NCI-H1092 treated with DMSO at 0.1 percent for 48 hours (cell line): ENCODE measurements at regions not wholly inside any gene's neighbourhood (a gene's known extent, or its start where the extent isn't known, plus 50 kb on each side); places are given as distances from the start of the nearest gene placed in this dataset.
"Not testable (repeated sequence)": the region's sequence is repeated elsewhere in the genome, so short reads cannot be mapped to it uniquely, and the experiment has no call there.

Experiments used
- DNase-seq: peaks from one replicate; lab custom pipeline; 2025; lab: John Stamatoyannopoulos, UW

DNA sequence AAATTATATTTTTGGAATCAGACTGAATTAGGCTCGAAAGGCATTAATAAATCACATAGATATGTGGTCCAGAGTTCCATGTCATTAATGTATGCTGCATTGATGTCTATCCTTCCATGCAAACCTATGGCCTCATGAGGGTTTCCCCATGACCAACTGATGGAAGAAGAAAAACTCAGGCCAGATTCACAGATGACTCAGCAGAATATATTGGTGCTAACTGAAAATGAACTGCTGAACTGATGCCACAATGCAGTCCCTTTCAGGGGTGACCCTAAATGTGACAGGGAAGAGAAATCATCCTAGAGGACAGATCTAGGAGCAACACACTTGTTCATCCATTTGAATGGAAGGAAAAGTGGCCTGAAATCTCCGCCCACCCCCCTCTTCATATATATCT lies 110.5 kb upstream of the KCND3 start:
- DNase-seq = no peak

DNA sequence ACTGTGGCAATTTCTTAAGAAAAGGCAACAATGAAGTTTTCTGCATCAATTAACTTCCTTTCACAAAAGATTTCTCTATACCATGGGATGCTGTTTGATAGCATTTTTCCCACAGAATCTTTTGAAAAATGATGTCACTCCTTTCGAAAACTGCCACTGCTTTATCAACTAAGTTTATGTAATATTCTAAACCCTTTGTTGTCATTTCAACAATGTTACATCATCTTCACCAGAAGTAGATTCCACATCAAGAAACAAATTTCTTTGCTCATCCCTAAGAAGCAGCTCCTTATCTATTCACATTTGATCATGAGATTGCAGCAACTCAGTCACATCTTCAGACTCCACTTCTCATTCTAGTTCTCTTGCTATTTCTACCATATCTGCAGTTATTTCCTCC lies 116.1 kb upstream of the KCND3 start:
- no peak for DNase-seq

DNA sequence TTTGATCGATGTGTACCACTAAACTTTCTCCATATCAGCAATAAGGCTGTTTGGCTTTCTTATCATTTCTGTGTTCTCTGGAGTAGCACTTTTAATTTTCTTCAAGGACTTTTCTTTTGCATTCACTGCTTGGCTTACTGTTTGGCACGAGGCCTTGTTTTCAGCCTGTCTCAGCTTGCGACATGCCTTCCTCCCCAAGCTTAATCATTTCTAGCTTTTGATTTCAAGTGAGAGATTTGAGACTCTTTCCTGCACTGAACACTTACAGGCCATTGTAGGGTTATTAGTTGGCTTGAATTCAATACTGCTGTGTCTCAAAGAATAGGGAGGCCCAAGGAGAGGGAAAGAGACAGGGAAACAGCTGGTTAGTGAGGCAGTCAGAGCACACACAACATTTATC lies 120.6 kb upstream of the KCND3 start:
- DNase-seq = no peak

DNA sequence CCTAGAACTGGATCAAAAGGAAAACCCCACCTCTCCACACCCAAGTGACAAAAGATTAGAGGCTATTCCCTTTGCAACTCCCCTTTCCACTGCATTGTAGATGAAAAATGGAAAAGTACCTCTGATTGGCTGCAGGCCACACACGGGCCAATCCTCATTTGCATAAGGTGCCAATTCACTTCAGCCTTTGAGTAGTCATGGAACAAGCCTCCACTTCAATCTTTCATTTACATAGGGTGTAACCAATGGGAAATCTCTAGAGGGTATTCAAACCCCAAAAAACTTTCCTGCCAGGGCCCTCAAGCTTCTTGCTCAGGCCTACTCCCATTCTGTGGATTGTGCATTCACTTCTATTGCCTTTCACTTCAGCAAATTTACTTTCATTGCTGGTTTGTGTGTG lies 122.3 kb upstream of the KCND3 start:
- DNase-seq = no peak

DNA sequence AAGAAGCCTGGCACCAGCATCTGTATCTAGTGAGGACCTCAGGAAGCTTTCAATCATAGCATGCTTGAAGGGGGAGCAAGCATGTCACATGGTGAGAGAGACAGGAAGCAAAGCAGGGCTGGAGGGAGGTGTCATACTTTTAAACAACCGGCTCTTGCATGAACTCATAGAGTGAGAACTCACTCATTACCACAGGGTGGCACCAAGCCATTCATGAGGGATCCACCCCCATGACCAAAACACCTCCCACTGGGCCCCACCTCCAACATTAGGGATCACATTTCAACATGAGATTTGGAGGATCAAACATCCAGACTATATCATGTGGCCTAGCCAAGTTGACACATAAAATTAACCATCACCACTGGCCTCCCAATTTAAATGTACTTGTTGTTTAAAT lies 125.1 kb upstream of the KCND3 start:
- DNase-seq = no peak

DNA sequence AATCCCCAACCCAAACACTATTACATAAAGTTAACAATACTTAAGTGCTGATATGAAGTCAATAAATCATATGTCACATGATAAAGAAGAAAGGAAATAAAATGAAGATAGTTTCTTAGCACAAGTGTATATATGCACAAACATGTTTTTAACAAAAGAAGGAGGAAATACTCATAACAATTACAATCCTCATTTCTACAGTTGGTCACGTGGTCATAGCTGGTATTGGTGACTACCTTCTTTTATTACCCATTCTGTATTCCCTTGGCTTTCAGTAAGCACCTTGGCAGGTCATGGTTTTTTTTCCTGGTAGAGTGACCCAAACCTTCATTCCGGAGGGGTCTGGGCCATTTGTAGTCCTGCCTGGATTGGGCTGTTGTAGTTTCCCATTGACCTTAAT lies 137.1 kb upstream of the KCND3 start:
- no peak for DNase-seq

DNA sequence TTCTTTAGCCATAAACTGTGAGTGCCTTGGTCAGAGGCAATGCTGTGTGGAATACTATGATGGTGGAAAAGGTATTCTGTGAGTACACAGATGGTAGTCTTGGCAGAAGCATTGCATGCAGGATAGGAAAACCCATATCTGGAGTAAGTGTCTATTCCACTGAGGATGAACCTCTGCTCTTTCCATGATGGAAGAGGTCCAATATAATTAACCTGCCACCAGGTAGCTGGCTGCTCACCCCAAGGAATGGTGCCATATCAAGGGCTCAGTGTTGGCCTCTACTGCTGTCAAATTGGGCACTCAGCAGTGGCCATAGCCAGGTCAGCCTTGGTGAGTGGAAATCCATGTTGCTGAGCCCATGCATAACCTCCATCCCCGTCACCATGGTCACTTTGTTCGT lies 138.1 kb upstream of the KCND3 start:
- not testable (repeated sequence) for DNase-seq

DNA sequence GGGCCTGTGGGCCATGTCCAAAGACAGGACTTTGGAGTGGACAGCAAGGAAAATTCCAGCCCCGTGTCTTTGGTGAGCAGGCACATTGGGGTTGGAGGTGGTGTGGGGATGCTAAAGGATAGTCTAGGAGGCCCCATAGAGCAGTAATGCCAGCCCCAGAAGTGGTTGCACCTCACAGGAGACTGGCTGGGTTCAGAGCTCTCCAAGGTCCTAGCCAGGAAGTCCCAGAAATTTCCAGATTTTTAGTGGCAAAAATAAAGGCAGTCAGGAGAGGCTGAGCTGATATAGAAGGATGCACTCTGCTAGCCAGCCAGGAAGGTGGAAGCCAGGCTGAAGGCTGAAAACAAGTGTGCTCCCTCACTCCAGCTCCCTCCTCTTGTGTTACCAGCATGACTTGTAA lies 144.0 kb upstream of the KCND3 start:
- DNase-seq = no peak

DNA sequence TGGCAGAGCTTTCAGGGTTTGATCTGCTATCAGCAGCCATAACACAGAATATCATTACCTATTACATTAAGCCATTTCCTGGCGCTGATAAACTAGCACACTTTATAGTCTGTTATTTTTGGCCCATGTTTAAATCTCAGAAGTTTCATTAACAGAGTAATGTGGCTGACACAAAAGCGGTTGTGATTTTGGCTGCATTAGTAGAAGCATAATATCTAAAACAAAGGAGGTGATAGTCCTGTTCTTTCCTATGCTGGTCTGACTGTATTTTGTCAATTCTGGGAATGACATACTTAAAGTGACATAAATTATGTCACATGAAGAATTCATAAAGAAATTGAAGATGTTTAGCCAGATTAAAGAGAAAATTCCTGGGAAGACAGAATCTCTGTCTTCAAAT lies 151.3 kb upstream of the KCND3 start:
- DNase-seq = no peak

DNA sequence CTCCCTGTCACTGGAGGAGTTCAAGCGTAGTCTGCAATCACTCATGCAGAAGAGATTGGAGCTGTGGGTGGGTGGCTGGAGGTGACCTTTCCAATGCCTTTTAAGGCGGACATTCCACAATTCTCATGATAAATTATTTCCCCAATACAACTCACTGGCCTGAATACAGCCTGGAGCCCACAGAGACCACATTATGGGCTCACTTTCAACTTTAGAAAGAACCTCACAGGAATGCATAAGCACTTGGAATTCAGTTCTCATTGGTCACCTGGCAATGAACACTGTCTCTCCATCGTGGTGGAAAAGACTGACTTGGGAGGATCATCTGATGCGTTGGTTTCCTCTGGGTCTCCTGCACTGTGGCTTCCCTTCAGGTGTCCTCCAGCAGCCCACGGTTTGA lies 151.8 kb upstream of the KCND3 start:
- DNase-seq = no peak

DNA sequence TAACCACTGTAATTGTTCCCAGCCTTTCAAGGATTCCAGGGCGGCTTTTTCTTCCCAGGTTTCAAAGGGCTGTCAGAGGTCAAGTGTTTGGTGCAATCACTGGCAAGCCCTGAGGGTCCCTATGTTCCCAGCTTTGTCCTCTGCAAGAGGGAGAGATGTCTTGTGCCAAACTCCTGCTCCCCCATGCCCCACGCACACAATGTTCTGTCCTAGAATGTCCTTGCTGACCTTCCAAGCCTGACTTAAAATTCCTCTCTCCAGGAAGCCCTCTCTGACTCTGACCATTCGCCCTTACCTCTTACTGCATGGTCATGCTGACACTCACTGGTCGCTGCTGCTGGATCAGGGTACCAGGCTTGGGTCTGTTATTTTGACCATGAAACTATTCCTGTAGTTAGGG lies 152.5 kb upstream of the KCND3 start:
- DNase-seq = no peak

DNA sequence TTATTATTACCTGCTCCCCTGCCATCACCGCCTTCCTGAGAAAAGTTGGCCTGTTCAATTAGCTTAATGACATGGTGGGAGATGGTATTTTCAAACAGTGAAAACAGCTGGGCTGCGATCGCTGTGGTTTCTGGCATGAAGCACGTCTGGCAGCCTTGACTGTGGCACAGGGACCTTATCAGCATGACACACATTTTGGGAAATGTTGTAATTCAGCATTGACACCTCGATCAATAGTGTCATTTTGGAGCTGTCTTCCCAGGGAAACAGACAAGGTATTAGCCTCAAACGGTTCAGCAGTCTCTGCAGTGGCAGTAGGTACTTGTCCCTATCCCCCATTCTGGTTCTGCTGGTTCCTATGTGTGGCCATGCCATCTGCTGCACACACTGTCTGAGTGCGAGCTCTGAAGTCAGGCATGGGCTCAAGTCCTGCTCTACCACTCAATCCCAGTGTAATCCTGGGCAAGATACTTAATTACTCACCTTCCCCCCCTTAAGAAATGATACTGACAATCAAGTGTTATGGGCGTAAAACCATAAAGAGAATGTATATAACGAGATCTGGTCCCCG lies 154.5 kb upstream of the KCND3 start:
- no peak for DNase-seq

DNA sequence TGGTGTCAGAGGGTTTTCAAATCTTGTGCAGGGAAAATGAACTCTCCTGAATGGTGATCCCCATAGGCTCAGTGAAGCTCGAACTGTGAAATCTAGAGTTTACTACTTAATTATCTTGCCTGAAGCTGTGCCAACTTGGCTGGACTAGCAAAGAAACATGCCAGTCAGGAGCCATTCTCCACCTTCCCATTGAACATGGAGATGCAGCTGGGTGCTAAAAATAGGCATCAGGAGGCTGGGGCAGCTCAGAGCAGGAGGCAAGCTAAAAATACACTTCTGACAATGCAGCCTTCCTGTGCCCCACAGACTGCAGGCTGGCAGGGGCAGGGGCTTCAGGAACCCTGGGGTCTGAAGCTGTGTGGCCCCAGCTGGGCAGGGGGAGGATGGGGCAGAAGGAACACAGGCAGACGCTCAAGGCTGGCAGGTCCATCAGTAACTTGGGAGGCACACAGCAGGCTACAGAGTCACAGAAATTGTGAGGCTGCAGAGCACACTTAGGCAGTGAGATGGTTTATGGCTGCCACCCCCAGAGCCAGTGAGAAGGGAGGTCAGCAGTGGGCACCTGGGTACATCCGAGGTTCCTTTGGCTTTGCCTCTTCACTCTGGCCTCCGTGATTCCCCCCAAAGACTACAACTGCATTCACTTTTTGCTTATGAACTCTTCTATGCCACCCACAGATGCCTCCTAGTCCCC lies 155.4 kb upstream of the KCND3 start:
- DNase-seq = peak; percentile 23

DNA sequence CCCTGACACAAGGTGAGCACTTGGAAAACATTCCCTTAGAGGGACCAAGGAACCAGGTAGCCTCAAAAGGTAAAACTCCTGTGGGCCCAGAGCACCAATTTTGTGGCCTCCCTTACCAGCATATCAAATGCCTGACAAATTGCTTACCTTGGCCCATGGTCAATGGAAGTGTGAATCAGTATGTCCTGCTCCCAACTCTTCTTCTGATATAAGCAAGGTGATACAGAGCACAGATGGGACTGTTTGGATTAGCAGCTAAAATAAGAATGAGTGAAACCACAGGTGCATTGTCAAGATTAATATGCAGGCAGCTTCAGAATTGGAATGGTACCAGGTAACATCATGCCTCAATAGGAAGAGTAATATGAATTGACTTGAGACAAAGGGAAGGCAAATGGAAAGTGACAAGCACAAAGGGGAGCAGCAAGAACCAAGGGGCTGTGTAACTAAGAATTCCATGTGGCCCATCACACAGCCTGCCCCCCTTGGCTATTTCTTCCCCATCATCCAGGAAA lies 156.8 kb upstream of the KCND3 start:
- peak; percentile 46 for DNase-seq

DNA sequence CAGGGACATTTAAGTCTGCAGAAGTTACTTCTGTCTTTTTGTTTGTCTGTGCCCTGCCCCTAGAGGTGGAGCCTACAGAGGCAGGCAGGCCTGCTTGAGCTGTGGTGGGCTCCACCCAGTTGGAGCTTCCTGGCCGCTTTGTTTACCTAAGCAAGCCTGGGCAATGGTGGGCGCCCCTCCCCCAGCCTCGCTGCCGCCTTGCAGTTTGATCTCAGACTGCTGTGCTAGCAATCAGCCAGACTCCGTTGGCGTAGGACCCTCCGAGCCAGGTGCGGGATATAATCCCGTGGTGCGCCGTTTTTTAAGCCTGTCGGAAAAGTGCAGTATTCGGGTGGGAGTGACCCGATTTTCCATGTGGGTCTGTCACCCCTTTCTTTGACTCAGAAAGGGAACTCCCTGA lies 170.7 kb upstream of the KCND3 start:
- not testable (repeated sequence) for DNase-seq

DNA sequence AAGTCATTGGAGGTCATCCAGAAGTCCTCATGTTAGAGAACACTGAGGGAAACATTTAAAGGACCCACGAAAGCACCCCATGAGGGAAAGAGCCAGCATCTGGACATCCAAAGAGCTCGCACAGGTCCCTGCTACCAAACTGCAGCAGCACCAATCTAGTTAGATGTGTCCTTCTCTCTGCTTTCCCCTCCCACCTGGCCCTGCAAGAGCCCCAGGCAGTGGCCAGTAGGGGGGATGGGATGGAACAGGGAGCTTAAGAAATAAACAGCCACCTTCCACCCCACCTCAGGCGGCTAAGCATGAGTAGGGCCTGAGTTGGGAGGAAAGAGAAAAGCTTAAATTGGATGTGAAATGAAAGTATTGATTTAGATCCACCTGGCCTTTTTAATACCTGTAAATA lies 175.9 kb upstream of the KCND3 start:
- no peak for DNase-seq

DNA sequence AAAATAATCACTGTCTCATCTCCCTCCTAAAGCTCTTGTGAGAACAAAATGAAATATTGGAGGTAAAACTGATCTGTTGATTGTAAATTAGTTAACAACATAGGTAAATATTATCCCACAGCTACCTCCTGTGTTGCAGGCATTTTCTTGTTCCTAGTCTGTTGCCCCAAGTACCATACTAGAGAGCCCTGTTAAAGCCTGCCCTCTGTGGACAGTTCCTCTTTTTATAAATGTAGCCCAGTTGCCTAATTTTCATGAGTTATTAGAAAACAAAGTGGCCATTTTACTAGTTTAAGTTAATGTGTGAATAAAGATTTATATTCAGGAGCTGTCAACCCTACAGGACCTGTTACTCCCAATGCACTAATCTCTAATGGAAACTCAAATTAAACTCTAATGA lies 180.0 kb upstream of the KCND3 start:
- no peak for DNase-seq

DNA sequence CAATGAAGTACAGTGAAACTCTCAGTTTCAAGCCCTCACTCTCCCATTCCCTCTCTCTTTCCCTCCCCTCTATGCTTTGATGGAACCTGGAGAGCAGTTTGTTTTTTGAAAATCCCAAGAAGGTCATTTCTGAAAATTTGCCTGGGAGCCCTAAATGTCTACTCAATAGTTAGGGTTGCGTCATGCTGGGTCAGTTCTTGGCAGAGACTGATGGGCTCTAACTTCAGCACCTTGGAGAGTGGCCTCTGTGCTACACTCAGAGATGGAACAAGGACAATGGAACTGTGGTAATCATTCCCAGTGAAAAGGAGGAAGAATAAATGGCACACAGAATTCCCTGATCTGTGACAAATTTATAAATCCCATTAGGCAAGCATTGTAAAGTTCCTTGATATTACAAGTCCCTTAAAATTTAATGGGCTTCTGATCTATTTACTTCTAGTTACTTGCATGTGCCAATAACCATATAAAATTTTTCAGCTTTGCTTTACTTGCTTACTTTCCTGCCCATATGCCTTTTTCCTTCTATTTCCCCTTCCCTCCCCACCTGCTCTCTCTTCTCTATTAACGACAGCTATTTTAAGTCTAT lies 182.9 kb upstream of the KCND3 start:
- DNase-seq = no peak

DNA sequence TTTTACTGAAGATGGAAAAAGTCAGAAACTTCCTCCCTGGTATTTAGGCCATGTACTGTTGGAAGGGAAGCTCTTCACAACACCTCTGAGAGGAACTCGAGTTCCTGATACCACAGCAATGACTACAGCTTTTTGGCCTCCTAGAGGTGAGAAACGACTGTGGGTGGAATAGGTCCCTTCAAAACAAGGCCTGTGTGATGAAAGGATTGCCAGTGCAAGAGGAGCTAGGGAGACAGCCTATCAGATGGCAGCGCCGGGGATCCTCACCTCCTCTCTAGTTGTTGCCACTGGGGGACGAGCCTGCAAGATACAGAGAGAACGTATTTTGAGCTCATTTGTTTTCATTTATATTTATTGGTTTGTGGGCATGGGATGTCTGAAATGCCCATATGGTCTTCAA lies 187.8 kb upstream of the KCND3 start:
- DNase-seq = no peak

DNA sequence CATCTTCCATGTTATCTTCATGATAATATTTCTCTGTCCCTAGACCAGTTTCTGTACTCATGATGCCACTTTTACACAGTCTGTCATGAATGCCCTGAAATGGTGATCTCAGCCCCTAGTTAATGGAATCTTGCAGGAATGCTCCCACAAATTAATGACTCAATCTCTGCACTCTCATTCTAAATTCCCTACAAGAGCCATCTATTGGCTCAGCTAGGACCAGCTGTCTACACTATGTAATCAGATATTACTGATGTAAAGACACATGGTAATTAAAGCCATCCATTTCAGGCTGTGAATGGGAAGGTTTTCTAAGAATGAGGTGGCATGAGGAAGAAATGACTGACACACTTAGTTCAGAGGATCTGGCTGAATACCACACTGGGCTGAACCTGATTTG lies 199.1 kb upstream of the KCND3 start:
- peak; percentile 2 for DNase-seq

DNA sequence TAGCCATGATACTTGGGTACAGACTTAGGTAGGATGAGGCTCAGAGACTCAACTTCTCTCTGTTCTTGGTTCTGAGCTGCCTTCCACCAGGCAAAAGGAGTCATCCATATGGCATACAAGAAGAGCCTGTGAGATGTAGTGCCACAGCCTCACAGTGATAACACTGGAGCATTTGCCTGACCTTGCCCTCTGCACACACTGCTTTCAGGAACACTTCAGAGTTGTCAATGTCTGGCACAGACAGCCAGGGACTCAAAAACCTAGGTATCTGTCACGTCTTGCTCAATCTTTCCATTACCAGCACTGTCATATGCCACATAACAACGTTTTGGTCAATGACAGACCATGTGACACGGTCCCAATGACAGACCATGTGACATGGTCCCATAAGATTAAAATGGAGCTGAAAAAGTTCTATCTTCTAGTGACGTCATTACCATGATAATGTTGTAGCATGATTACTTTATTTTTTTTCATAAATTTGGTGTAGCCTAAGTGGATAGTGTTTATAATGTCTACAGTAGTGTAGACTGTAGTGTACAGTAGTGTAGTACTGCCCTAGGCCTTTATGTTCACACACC lies 199.9 kb upstream of the CTTNBP2NL start:
- DNase-seq = no peak

DNA sequence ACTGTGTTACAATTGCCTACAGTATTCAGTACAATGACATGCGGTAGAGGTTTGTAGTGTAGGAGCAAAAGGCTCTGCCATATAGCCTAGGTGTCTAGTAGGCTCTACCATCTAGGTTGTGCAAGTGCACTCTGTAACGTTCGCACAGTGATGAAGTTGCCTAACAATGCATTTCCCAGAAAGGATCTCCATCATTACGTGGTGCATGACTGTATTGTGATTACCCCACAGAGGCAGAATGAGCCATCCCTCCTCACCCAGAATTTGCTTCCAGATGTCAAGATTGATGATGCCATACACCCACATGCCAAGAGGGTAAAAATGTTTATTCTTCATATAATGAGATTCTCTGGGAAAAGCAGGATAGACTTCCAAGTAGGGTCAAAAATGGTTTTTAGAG lies 199.3 kb upstream of the CTTNBP2NL start:
- DNase-seq = no peak

DNA sequence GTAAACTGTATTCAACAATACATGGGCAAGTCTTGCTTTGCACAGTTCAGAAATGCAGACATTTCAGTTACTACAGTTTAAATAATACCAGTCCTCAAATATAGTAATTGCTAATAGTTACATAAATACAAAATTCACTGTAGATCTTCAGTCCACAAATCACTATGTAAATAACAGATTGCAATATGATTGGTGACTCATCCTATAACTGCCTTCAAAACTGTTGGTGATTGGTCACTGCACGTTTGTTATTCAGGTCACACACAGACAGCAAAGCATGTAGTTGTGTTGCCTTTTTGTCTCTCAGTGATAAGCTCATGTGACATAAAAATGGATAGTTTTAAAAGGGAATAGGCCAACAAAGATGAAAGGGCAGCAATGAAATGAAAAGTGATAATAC lies 186.5 kb upstream of the CTTNBP2NL start:
- no peak for DNase-seq
